OCI-LY7 (cell line): ENCODE measurements at regions not wholly inside any gene's neighbourhood (a gene's known extent, or its start where the extent isn't known, plus 50 kb on each side); places are given as distances from the start of the nearest gene placed in this dataset.

ENCODE experiments used
- CTCF ChIP-seq: fragments of 200-600 bp; sonication (generic); conservative IDR thresholded peaks from 2 replicates; pipeline ENCODE4 v1.5.1; 2014; ENCODE audit warnings: mild to moderate bottlenecking, antibody characterized with exemption, low read length, moderate library complexity, mixed read lengths
- EZH2phosphoT487 ChIP-seq: fragments of 200-600 bp; sonication (generic); IDR thresholded peaks from 2 replicates; pipeline ENCODE4 v1.6.1; 2018; ENCODE audit warnings: low read depth, borderline replicate concordance, mild to moderate bottlenecking, mixed run types, antibody characterized with exemption, low read length, moderate library complexity, mixed read lengths

- TF ChIP-seq CTCF: no peak
- TF ChIP-seq EZH2phosphoT487: no peak
These were observed 233.2 kb downstream of the PHLDA1 start for GRCh38 chr12:75798136-75798926.
